GM23338 (cell line): ENCODE measurements at regions not wholly inside any gene's neighbourhood (a gene's known extent, or its start where the extent isn't known, plus 50 kb on each side); places are given as distances from the start of the nearest gene placed in this dataset.

Source experiments
- ATAC-seq: fragments of 200-7000 bp; cut with Tn5 transposase; 3 replicates; pipeline ENCODE4 v1.9.1; 2020
- DNase-seq: peaks from one replicate; pipeline ENCODE4 v3.0.0-alpha.2; 2015; ENCODE audit warnings: low spot score
- H2AFZ ChIP-seq: fragments of 200-600 bp; sonication (generic); 2 replicates; pipeline ENCODE4 v1.8.0; 2016; ENCODE audit warnings: antibody characterized with exemption, mild to moderate bottlenecking, moderate library complexity
- H3F3A ChIP-seq: fragments of 200-600 bp; sonication (generic); replicated peaks from 2 replicates; pipeline ENCODE4 v1.8.0; 2017; ENCODE audit warnings: antibody characterized with exemption, mixed run types, low read depth
- H3K27ac ChIP-seq: fragments of 200-600 bp; sonication (generic); 2 replicates; pipeline ENCODE4 v1.6.1; 2016; ENCODE audit warnings: low read depth
- H3K27me3 ChIP-seq: fragments of 200-600 bp; sonication (generic); 2 replicates; pipeline ENCODE4 v1.8.0; 2016; ENCODE audit warnings: mild to moderate bottlenecking, mixed run types, moderate library complexity; ENCODE audit not compliant: insufficient read depth
- H3K36me3 ChIP-seq: fragments of 200-600 bp; sonication (generic); 2 replicates; pipeline ENCODE4 v1.8.0; 2016; ENCODE audit warnings: mild to moderate bottlenecking; ENCODE audit not compliant: insufficient read depth
- H3K4me1 ChIP-seq: fragments of 200-600 bp; sonication (generic); 2 replicates; pipeline ENCODE4 v1.8.0; 2016; ENCODE audit warnings: mild to moderate bottlenecking, moderate library complexity; ENCODE audit not compliant: insufficient read depth
- H3K4me2 ChIP-seq: fragments of 200-600 bp; sonication (generic); 2 replicates; pipeline ENCODE4 v1.7.1; 2017; ENCODE audit warnings: mixed run types
- H3K4me3 ChIP-seq: fragments of 200-600 bp; sonication (generic); 2 replicates; pipeline ENCODE4 v1.6.1; 2016; ENCODE audit warnings: mixed run types
- H3K79me2 ChIP-seq: fragments of 200-600 bp; sonication (generic); replicated peaks from 2 replicates; pipeline ENCODE4 v1.8.0; 2017; ENCODE audit warnings: mild to moderate bottlenecking; ENCODE audit not compliant: insufficient read depth
- H3K9me2 ChIP-seq: fragments of 200-600 bp; sonication (generic); 2 replicates; pipeline ENCODE4 v1.8.0; 2017; ENCODE audit not compliant: insufficient read depth
- H4K20me1 ChIP-seq: fragments of 200-600 bp; sonication (generic); replicated peaks from 2 replicates; pipeline ENCODE4 v1.8.0; 2017; ENCODE audit warnings: mild to moderate bottlenecking; ENCODE audit not compliant: insufficient read depth
- H3K27ac Mint-ChIP-seq: 2 replicates; pipeline ENCODE4 v1.8.0; 2020; ENCODE audit warnings: inconsistent platforms, mild to moderate bottlenecking, moderate library complexity, mixed read lengths
- H3K27me3 Mint-ChIP-seq: 3 replicates; pipeline ENCODE4 v1.8.0; 2022; ENCODE audit warnings: low read depth, mild to moderate bottlenecking, moderate library complexity, mixed read lengths, inconsistent platforms; ENCODE audit not compliant: insufficient read depth, poor library complexity
- H3K36me3 Mint-ChIP-seq: 3 replicates; pipeline ENCODE4 v1.8.0; 2021; ENCODE audit warnings: low read depth, mild to moderate bottlenecking, inconsistent platforms, moderate library complexity, mixed read lengths
- H3K4me1 Mint-ChIP-seq: 3 replicates; pipeline ENCODE4 v1.8.0; 2020; ENCODE audit warnings: mild to moderate bottlenecking, inconsistent platforms, mixed read lengths
- H3K4me3 Mint-ChIP-seq: 3 replicates; pipeline ENCODE4 v1.8.0; 2021; ENCODE audit warnings: moderate library complexity, mild to moderate bottlenecking, inconsistent platforms, mixed read lengths
- H3K9me3 Mint-ChIP-seq: 3 replicates; pipeline ENCODE4 v1.8.0; 2020; ENCODE audit warnings: moderate library complexity, mild to moderate bottlenecking, inconsistent platforms, mixed read lengths
- CREB1 ChIP-seq: fragments of 250-450 bp; sonication (Bioruptor Pico); IDR thresholded peaks from 2 replicates; pipeline ENCODE4 v1.5.0; 2020; ENCODE audit warnings: low read depth, mild to moderate bottlenecking, moderate library complexity
- CTCF ChIP-seq, 2 experiments: fragments of 200-600 bp in 1 of 2; sonication (generic) in 1 of 2; conservative IDR thresholded peaks; 2 replicates each; pipeline versions ENCODE4 v1.5.1 to v1.6.1; 2016 to 2017; ENCODE audit warnings: antibody characterized with exemption in 2 of 2, low read depth in 2 of 2, mild to moderate bottlenecking in 2 of 2, moderate library complexity in 1 of 2
- ETS1 ChIP-seq: IDR thresholded peaks from 2 replicates; pipeline ENCODE4 v1.6.1; 2016; ENCODE audit warnings: antibody characterized with exemption
- EZH2 ChIP-seq: fragments of 200-600 bp; sonication (generic); IDR thresholded peaks from one replicate; pipeline ENCODE4 v1.8.0; 2017; ENCODE audit warnings: antibody characterized with exemption, mild to moderate bottlenecking, low read depth; ENCODE audit not compliant: unreplicated experiment
- EZH2phosphoT487 ChIP-seq: fragments of 200-600 bp; sonication (generic); IDR thresholded peaks from one replicate; pipeline ENCODE4 v1.8.1; 2018; ENCODE audit warnings: antibody characterized with exemption; ENCODE audit not compliant: unreplicated experiment
- JUNB ChIP-seq: IDR thresholded peaks from one replicate; pipeline ENCODE4 v1.6.1; 2016; ENCODE audit warnings: antibody characterized with exemption; ENCODE audit not compliant: unreplicated experiment
- NANOG ChIP-seq: IDR thresholded peaks from 2 replicates; pipeline ENCODE4 v1.6.1; 2016; ENCODE audit warnings: antibody characterized with exemption, borderline replicate concordance
- POLR2AphosphoS5 ChIP-seq: IDR thresholded peaks from 2 replicates; pipeline ENCODE4 v1.6.1; 2016; ENCODE audit warnings: antibody characterized with exemption, low read depth
- REST ChIP-seq: IDR thresholded peaks from one replicate; pipeline ENCODE4 v1.6.1; 2018; ENCODE audit warnings: antibody characterized with exemption; ENCODE audit not compliant: unreplicated experiment
- STAT1 ChIP-seq: IDR thresholded peaks from one replicate; pipeline ENCODE4 v1.6.1; 2016; ENCODE audit warnings: antibody characterized with exemption; ENCODE audit not compliant: unreplicated experiment
- ZNF114 ChIP-seq: fragments of 250-450 bp; sonication (Bioruptor Pico); IDR thresholded peaks from 2 replicates; pipeline ENCODE4 v1.5.0; 2020; ENCODE audit warnings: mild to moderate bottlenecking, moderate library complexity
- ZNF331 ChIP-seq: fragments of 250-450 bp; sonication (Bioruptor Pico); IDR thresholded peaks from 2 replicates; pipeline ENCODE4 v1.5.0; 2020; ENCODE audit warnings: low read depth, mild to moderate bottlenecking, moderate library complexity
- ZNF462 ChIP-seq: fragments of 250-450 bp; sonication (Bioruptor Pico); IDR thresholded peaks from 2 replicates; pipeline ENCODE4 v1.5.0; 2020; ENCODE audit warnings: mild to moderate bottlenecking, moderate library complexity

GRCh38 chr5:25544652-25545249 lies 900.0 kb upstream of the CDH10 start:
- H3K4me1 Mint-ChIP-seq, result no peaks in the 10 kb centered on the region

More at GRCh38 chr5:25544652-25545249, 900.0 kb upstream of the CDH10 start:
- peak; percentile 93 for ATAC-seq
- Histone ChIP-seq H3K4me2 (no peak overlapping the region), H3K4me1 (no peaks in the 10 kb centered on the region), H3K9me2 (no peaks in the 10 kb centered on the region), H3K4me3 (no peak overlapping the region), H3K27ac (no peak overlapping the region), H2AFZ (no peak overlapping the region), H3K27me3 (no peaks in the 10 kb centered on the region), H4K20me1 (no peaks in the 10 kb centered on the region), H3F3A (no peaks in the 10 kb centered on the region), H3K79me2 (no peaks in the 10 kb centered on the region), H3K36me3 (no peaks in the 10 kb centered on the region)
- Mint-ChIP-seq H3K27ac (no peak overlapping the region), H3K4me3 (no peak overlapping the region), H3K9me3 (peaks cover 8% of the 10 kb centered on the region; the same call in 2 of the 3 replicates), H3K27me3 (no peaks in the 10 kb centered on the region), H3K36me3 (peaks cover 6% of the 10 kb centered on the region; the same call in 1 of the 3 replicates)
- no peak for TF ChIP-seq JUNB
- TF ChIP-seq REST, result no peak
- TF ChIP-seq NANOG, result no peak
- TF ChIP-seq CREB1 (CRISPR knock-in tag), result no peak
- peak; percentile 83 to 86 for TF ChIP-seq CTCF (conservative IDR thresholded peaks at IDR 0.05; ENCODE audit: low read depth in 2 of 2)
- TF ChIP-seq POLR2AphosphoS5, result no peak
- no peak for TF ChIP-seq STAT1
- TF ChIP-seq ETS1, result no peak
- peak; percentile 41; the same call in 1 of the 2 replicates for TF ChIP-seq ZNF462 (CRISPR knock-in tag)
- no peak for TF ChIP-seq ZNF114 (CRISPR knock-in tag)
- TF ChIP-seq EZH2phosphoT487, result no peak
- no peak for TF ChIP-seq ZNF331
- TF ChIP-seq EZH2, result no peak
- peak; percentile 89 for DNase-seq
